ENCODE measurements at regions not wholly inside any gene's neighbourhood (a gene's known extent, or its start where the extent isn't known, plus 50 kb on each side); places are given as distances from the start of the nearest gene placed in this dataset.

DNA sequence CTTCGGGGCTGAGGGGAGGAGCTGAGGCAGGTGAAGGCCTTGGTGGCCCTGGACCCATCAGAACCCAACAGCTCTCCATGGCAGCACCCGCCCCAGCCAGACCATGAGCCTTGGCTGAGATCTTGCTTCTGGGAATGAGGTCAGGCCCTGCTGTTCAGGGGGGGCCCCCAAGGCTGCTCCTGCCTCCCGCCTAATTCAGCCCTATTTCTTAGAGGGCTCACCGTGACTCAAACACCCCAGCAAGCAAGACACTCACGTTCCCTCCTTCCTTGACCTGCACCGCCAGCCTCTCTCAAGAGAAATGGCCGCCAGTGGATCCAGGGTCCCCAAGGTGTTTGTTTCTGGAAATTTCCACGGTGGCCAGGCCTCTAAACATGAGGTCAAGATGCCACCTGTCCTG is 61.4 kb upstream of the PPP1R26 start:
- DNase-seq (ENCODE audit: low read depth, low spot score): no peak

DNA sequence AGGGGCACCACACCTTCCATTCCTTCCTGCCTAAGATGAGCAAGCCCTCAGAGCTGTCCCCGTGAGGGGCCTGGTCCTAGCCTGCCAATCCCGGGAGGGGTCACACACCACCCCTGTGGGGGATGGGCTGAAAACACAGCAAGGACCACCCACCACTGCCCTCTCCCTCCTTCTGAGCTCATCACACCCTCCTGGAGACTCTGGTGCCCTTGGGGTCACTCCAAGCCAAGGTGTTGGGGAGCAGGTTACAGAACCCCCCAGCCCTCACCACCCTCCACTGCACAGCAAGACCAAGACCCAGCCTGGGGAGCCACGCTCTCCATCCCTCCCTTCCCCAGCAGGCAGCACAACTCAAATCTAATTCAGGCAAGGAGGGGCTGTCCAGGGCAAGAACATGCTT is 60.5 kb upstream of the PPP1R26 start:
- H3K4me3 ChIP-seq (ENCODE audit: low read length): no peak overlapping the region
- no peak for DNase-seq (ENCODE audit: low read depth, low spot score)

More for the DNA sequence above, 61.4 kb upstream of the PPP1R26 start:
- no peak overlapping the region for H3K4me3 ChIP-seq (ENCODE audit: low read length)

DNA sequence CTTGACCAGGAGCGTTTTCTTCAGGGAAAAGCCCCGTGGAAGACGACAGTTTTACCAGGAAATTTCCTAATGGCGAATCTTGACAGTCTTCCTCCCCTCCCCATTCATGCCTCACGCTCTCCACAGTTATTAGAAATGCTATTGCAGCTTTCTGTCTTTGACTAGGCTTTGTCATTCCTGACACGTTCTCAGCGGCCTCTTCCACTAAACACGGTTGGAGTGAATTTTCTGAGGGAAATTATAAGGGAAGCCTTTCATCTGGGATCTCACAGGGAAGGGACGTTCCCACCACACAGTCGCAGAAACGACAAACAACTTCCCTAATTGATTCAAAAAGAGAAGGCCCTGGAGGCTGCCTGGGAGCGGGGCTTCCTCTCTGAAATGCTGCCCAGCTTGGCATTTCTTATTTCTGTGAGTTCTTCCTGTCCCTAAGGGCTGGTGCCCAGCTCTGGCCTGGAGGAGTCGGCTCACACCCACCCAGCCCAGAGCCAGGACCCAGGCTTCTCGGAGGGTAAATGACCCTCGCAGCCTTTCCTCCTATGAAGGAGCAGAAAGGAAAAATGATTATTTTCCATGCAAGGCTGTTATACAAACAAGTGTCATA is 57.1 kb upstream of the PPP1R26 start:
- no peak overlapping the region for H3K4me3 ChIP-seq (ENCODE audit: low read length)
- no peak for DNase-seq (ENCODE audit: low read depth, low spot score)

DNA sequence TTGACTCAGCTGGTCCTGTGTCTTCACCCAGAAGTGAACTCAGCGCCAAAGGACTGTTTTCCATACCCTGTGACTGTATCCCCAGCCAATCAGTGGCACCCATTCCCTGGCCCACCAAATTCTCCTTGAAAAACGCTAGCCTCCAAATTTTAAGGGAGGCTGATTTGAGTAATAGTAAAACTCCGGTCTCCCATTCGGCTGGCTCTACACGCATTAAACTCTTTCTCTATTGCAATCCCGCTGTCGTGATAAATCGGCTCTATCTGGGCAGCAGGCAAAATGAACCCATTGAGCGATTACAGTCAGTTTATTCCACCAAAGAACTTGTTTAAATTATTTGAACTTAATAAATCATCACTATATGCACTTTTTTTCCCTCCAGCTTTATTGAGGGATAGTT is 55.9 kb upstream of the PPP1R26 start:
- no peak for DNase-seq (ENCODE audit: low read depth, low spot score)
- H3K4me3 ChIP-seq (ENCODE audit: low read length): no peak overlapping the region

Measured in Jurkat, Clone E6-1 (cell line).